ENCODE measurements at regions not wholly inside any gene's neighbourhood (a gene's known extent, or its start where the extent isn't known, plus 50 kb on each side); places are given as distances from the start of the nearest gene placed in this dataset.

DNA sequence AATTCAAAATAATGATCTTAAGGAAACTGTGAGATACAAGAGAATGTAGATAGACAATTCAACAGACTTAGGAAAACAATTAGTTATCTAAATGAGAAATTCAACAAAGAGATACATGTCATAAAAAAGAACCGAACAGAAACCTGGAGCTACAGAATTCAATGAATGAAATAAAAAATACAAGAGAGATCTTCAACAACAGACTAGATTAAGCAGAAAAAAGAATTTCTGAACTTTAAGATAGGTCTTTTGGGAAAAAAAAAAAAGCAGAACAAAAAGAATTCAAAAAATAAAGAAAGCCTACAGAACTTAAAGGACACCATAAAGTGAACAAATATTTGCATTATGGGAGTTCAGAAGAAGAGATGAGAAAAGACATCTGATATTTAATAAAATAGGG, 129.1 kb upstream of the FOXK1 start:
- H3K4me1 ChIP-seq (ENCODE audit: insufficient read depth, low read length): no peaks in the 10 kb centered on the region
- BruUV-seq (replicated peaks): no TSS peak
- no peak overlapping the region for H3K4me3 ChIP-seq (replicated peaks in 1 of 3; ENCODE audit: insufficient read depth in 1 of 3, low read depth in 2 of 3, low read length in 3 of 3)
- no peak overlapping the region for H3K27ac ChIP-seq (ENCODE audit: extremely low read length, insufficient read depth, low read length)
- FAIRE-seq (no peak), ATAC-seq (no peak), DNase-seq (ENCODE audit: low spot score) (no peak)
- intact Hi-C loops (cut with micrococcal nuclease; ENCODE audit: unreplicated experiment) (no loop called here), in situ Hi-C loops (cut with HindIII; ENCODE audit: extremely low pct_ligation_motif_present, low pct_unique_long_range_greater_than_20kb) (no loop called here)
- no peaks in the 10 kb centered on the region for H4K20me1 ChIP-seq (ENCODE audit: insufficient read depth, low read length)
- H3K4me2 ChIP-seq (ENCODE audit: low read depth, low read length): no peak overlapping the region
- 2% methylated on average over 1 of the region's 1 CpG for WGBS (ENCODE audit: low lambda C conversion rate)
- ChIA-PET POLR2A (no interaction called here), CTCF (ENCODE audit: low intra/inter-chr PET ratio, low total read pairs) (no interaction called here)
- TF ChIP-seq ZNF33A (CRISPR knock-in tag; IDR thresholded peaks at IDR 0.05; ENCODE audit: borderline replicate concordance) (no peak), ZNF709 (CRISPR knock-in tag; IDR thresholded peaks at IDR 0.05) (no peak), ZBTB2 (CRISPR knock-in tag; IDR thresholded peaks at IDR 0.05; ENCODE audit: low read depth) (no peak), ZNF160 (CRISPR knock-in tag; IDR thresholded peaks at IDR 0.05) (0 out of 2 replicates have a peak, but pooled peaks have one; percentile 80)
- no peaks in the 10 kb centered on the region; a peak in 2 of 5 replicates for H3K27me3 ChIP-seq (ENCODE audit: control insufficient read depth in 1 of 2, insufficient read depth in 2 of 2, low read length in 2 of 2)
- H3K9me3 ChIP-seq (ENCODE audit: low read length): peaks cover 15% of the 10 kb centered on the region
- no peak overlapping the region for H3K9ac ChIP-seq (ENCODE audit: insufficient read depth, low read depth, low read length)
- H3K79me2 ChIP-seq (ENCODE audit: insufficient read depth, low read length): no peaks in the 10 kb centered on the region
- no peaks in the 10 kb centered on the region for H3K36me3 ChIP-seq (replicated peaks in 1 of 2; ENCODE audit: control insufficient read depth in 1 of 2, insufficient read depth in 2 of 2, low read length in 2 of 2)
- no peak overlapping the region for H2AFZ ChIP-seq (ENCODE audit: low read length)

DNA sequence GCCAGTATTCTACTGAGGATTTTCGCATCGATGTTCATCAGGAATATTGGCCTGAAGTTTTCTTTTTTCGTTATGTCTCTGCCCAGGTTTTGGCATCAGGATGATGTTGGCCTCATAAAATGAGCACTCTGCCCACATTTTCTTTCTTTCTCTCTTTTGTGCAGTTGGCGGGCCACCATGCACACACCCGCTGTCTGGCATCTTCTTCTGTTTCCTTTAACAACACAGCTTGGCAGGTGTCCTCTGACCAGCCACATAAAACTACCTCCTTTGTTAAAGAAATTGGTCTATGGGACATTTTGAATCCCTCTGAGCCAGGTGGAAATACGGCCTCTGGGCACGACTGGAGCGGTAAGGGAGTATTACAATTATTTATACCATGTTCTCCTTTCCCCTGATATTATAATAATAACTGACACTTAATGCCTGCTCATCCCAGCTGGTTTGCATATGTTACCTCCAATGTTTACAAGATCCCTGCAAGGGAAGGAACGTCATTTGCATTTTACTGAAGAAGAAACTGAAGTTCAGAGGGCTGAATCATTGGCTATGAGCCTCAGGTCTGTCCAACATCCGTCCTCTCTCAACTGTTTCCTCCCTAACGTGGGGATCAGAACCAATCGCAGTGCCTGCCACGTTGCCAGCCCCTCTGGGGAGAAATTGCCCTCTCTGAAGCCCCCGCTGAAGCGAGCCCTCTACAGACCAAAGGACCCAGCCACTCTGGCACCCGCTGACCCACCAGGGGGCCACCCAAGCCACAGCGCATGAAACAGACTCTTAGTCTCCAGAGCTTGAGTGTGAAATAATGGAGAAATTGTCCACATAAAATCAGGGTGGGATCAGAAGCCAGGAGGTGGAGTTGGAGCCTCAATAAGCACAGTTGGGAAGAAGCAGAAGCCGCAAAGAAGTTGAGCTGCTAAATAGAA, 125.0 kb upstream of the FOXK1 start:
- Histone ChIP-seq H3K36me3 (replicated peaks in 1 of 2; ENCODE audit: control insufficient read depth in 1 of 2, insufficient read depth in 2 of 2, low read length in 2 of 2) (no peaks in the 10 kb centered on the region), H3K27me3 (ENCODE audit: control insufficient read depth in 1 of 2, insufficient read depth in 2 of 2, low read length in 2 of 2) (peaks cover 0 to under 1% of the 10 kb centered on the region in 2 experiments; a peak in 2 of 5 replicates), H3K9me3 (ENCODE audit: low read length) (peaks cover 15% of the 10 kb centered on the region), H3K9ac (ENCODE audit: insufficient read depth, low read depth, low read length) (no peak overlapping the region), H3K27ac (ENCODE audit: extremely low read length, insufficient read depth, low read length) (no peak overlapping the region), H2AFZ (ENCODE audit: low read length) (no peak overlapping the region), H4K20me1 (ENCODE audit: insufficient read depth, low read length) (no peaks in the 10 kb centered on the region), H3K4me3 (replicated peaks in 1 of 3; ENCODE audit: insufficient read depth in 1 of 3, low read depth in 2 of 3, low read length in 3 of 3) (no peak overlapping the region), H3K4me2 (ENCODE audit: low read depth, low read length) (no peak overlapping the region), H3K4me1 (ENCODE audit: insufficient read depth, low read length) (no peaks in the 10 kb centered on the region), H3K79me2 (ENCODE audit: insufficient read depth, low read length) (no peaks in the 10 kb centered on the region)
- intact Hi-C loops (cut with micrococcal nuclease; ENCODE audit: unreplicated experiment): no loop called here
- FAIRE-seq (no peak), DNase-seq (ENCODE audit: low spot score) (no peak), ATAC-seq (no peak)
- WGBS (ENCODE audit: low lambda C conversion rate): 34% methylated on average over 18 of the region's 18 CpGs
- in situ Hi-C loops (cut with HindIII; ENCODE audit: extremely low pct_ligation_motif_present, low pct_unique_long_range_greater_than_20kb): no loop called here
- ChIA-PET CTCF (ENCODE audit: low intra/inter-chr PET ratio, low total read pairs) (no interaction called here), POLR2A (no interaction called here)
- BruUV-seq (replicated peaks): no TSS peak
- no peak for TF ChIP-seq MEF2D (CRISPR knock-in tag; IDR thresholded peaks at IDR 0.05)
- no peak for TF ChIP-seq POLR2AphosphoS2 (IDR thresholded peaks at IDR 0.05; ENCODE audit: low read depth, low read length)
- TF ChIP-seq BRCA1 (CRISPR knock-in tag; IDR thresholded peaks at IDR 0.05): no peak
- TF ChIP-seq ZNF17 (CRISPR knock-in tag; IDR thresholded peaks at IDR 0.05): no peak
- TF ChIP-seq ZBTB3 (CRISPR knock-in tag; IDR thresholded peaks at IDR 0.05; ENCODE audit: borderline replicate concordance, low read depth): no peak

All from HepG2 (cell line).